GM12874 (cell line): ENCODE measurements at regions not wholly inside any gene's neighbourhood (a gene's known extent, or its start where the extent isn't known, plus 50 kb on each side); places are given as distances from the start of the nearest gene placed in this dataset.

ENCODE experiments used
- TF ChIP-seq, protein P1 (sequence below): IDR thresholded peaks from 2 replicates; pipeline ENCODE4 v1.5.1; 2011; ENCODE audit warnings: low read depth, mild to moderate bottlenecking, control low read depth, low read length, moderate library complexity; ENCODE audit not compliant: insufficient read depth

DNA sequence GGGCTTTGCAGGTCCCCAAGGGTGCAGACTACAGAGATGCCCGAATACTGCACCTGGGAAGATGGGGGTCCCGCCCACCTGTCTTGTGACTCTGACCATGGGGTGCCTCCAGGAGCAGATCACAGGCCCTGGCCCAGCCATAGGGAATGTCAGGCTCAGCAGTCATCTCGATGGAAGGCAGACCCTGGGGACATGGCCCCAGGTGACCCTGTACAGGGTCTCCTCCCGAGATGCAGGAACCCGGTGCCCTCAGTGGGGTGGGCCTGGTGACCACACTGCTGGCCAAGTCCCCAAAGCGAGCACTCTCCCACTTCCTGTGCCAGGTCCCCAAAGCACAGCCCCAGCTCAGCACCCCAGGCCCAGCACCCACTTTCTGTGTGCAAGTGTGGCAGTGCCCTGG is 903.7 kb upstream of the USP15 start:
- TF ChIP-seq, protein P1, sequence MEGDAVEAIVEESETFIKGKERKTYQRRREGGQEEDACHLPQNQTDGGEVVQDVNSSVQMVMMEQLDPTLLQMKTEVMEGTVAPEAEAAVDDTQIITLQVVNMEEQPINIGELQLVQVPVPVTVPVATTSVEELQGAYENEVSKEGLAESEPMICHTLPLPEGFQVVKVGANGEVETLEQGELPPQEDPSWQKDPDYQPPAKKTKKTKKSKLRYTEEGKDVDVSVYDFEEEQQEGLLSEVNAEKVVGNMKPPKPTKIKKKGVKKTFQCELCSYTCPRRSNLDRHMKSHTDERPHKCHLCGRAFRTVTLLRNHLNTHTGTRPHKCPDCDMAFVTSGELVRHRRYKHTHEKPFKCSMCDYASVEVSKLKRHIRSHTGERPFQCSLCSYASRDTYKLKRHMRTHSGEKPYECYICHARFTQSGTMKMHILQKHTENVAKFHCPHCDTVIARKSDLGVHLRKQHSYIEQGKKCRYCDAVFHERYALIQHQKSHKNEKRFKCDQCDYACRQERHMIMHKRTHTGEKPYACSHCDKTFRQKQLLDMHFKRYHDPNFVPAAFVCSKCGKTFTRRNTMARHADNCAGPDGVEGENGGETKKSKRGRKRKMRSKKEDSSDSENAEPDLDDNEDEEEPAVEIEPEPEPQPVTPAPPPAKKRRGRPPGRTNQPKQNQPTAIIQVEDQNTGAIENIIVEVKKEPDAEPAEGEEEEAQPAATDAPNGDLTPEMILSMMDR = no peak

DNA sequence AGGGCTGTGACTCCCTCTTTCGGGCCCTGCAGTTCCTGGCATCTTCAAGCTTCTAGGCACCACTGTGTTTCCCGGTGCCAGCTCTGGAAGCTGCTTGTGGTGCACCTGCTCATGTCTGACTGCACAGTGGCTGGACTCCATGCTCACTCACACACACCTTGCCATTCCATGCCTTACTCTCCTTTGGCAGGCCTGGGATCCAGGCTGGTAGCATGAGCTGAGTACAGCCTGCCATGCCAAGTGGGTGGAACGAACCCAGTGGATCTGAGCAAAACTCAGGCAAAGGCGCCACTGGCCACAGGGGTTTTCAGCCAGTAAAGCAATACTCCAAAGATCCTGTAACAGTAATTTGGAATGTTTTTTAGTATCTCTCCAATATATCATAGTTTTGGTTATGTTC is 902.7 kb upstream of the USP15 start:
- TF ChIP-seq, protein P1 = no peak

DNA sequence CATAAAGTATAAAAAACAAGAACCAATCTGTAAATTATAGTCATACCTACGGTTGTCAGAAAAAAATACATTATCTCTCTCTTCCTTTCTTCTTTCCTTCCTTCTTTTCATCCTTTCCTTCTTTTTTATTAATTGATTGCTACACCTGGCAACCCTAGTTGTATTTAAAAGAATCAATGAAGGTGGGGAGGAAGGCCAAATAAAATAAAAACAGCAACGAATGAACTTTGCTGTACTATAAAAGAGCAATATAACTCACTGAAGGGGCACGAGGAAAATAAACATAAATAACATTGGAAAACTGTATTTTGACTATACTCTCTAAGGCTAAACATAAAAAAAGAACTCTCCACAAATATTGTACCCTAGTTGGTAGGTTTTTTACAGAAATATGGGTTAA is 898.2 kb upstream of the USP15 start:
- TF ChIP-seq, protein P1 = no peak

DNA sequence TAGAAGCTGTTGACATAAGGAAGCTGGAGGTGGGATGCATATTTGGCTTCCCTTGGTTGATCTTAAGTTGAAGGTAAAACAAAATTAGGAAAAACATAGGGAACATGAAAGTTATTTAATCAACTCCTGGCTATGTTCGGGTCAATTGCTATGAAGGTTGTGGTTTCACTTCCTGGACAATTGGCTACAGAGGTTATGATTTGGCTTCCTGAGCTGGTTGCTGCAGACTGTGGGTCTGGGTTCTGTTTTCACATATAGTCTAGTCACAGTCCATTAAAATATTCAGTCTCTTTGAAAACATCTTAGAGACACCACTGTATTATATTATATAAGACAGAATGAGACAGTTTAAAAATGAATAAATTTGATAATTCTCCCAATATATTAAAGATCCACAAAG is 895.2 kb upstream of the USP15 start:
- TF ChIP-seq, protein P1 = no peak

DNA sequence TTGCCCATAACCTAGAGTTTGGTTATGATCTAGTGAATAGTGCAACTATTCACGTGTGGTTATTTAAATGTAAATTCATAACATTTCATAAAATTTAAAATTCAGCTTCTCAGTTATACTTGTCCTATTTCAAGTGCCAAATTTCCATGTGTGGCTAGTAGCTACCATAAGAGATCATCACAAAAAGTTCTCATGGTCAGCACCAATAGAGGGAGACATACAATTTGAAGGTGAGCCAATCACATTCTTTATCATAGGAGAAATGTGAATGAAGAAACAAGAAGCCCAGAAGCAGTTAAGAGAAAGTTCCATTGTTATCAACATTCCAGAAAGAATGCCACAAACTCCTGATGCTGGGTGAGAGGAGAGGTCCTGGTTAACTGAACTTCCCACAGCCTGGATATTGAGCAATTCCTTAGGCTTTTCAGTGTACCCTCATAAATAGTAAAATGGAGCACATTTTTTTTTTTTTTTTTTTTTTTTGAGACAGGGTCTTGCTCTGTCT is 892.9 kb upstream of the USP15 start:
- TF ChIP-seq, protein P1 = no peak

DNA sequence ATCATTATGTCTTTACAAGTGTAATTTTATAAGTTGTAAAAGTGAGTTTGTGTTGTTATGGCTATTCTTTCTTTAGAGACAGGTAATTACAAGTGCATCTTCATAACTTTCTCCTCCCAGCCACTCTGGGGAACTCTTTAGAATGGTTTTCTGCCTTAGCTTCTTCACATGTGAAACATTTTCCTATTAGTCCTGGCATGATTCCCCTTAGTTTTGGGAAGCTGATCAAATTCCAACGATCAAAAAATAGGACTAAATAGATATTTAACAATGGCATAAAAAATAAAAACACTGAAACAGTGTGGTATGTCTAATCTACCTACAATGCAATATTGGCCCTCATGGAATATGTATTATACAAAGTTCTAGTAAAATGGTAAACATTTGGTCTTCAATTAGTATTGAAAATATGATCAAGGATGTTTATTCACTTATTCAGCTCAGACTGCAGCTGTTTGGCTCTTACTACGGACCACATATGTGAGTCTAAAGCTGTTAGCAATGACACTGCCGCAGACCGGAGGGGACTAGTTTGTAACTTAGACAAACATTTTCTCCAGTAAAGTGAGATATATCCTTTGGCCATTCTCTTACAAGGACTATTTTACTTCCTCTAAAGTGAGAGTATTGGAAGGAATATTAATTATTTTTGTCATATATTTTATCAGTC is 890.8 kb upstream of the USP15 start:
- TF ChIP-seq, protein P1 = no peak

DNA sequence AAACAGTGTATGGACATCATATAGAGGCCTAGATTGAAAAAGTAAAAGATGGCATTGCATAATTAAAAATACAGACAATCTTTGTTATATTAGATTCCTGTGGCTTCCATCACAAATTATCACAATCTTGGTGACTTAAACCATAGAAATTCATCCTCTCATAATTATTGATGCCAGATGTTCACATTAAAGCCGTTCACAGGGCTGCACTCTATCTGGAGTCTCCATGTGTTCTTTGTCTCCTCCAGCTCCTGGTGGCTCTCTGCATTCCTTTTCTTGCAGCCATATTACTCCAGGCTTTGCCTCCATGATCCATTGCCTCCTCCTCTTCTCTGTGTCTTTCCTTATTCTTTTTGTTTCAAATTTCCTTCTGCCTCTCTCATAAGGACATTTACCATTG is 875.7 kb upstream of the USP15 start:
- TF ChIP-seq, protein P1 = no peak
